ENCODE measurements at regions not wholly inside any gene's neighbourhood (a gene's known extent, or its start where the extent isn't known, plus 50 kb on each side); places are given as distances from the start of the nearest gene placed in this dataset.

GRCh38 chr9:93896093-93896492 is 59.1 kb downstream of the BARX1 start:
- TF ChIP-seq CTCF (conservative IDR thresholded peaks at IDR 0.05; ENCODE audit: low read depth, low read length) (no peak), EZH2 (IDR thresholded peaks at IDR 0.05; ENCODE audit: borderline replicate concordance, low read depth, low read length, poor library complexity, severe bottlenecking) (no peak)

Measured in A673 (cell line).